Activated effector memory CD4-positive, alpha-beta T cell treated with anti-CD3 and anti-CD28 coated beads, Interleukin-2, amount 50 U/mL, for 16 hours (primary cell): ENCODE measurements at regions not wholly inside any gene's neighbourhood (a gene's known extent, or its start where the extent isn't known, plus 50 kb on each side); places are given as distances from the start of the nearest gene placed in this dataset.

ENCODE experiments used
- DNase-seq: peaks from one replicate; pipeline ENCODE4 v3.0.0-alpha.2; 2020

- no peak for DNase-seq
These were observed 955.2 kb downstream of the JRKL start for GRCh38 chr11:97345032-97345431.

DNA sequence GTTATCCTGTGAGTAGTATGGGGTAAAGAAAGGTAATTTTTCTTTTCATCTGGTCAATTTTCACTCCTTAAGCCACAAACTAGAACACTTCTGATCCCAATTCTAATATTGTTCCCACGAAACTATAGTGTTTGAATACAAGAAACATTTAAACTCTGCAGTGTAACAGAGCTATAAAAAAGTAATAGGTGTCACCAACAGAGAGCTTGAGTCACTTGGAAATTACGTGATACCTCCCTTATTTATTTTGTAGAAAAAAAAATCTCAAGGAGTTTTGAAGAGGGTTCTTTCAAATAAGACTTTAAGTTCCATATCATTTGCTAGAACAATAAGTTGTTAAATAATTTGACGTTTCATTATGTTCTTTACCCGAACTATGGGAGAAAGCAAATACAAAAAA lies 959.4 kb downstream of the JRKL start:
- no peak for DNase-seq

DNA sequence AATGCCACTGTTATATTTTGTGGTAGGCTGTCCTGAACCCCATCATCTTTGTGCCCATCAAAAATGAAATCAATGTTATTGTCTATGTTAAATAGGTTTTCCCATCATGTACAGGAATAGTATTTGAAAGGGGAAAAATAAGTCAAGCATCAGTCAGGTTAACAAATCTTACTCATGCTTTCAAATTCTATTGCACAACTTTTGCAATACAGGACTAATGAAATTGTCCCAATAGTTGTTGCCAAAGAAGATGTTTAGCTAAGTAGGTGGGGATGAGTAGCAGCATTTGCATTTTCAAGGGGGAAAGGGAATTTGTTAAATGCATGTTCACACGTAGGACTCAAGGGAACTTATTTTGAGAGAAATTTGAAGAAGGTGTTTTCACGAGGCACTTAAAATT lies 962.1 kb downstream of the JRKL start:
- no peak for DNase-seq

- no peak for DNase-seq
These were observed 964.2 kb downstream of the JRKL start for GRCh38 chr11:97354026-97354425.

GRCh38 chr11:97354576-97354975 lies 964.8 kb downstream of the JRKL start:
- no peak for DNase-seq

DNA sequence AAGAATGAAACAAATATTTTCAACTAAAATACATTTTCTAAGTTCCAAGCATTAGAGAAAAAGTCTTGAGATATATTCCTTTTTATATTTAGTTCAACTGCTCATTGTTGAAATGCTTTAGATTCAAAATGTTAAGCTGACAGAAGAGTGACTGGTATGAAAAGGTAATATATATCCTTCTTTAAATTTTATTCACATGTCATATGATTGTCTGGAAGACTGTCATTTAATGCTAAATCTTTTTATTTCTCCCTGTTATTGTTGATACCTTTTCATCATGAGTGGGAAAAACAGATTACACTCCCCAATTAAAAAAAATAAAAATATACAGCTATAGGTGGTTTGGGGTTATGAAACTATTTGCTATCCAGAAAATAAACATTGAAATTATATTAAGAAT lies 965.4 kb downstream of the JRKL start:
- no peak for DNase-seq

GRCh38 chr11:97356144-97356543 lies 966.3 kb downstream of the JRKL start:
- no peak for DNase-seq

- no peak for DNase-seq
These were observed 969.2 kb downstream of the JRKL start for GRCh38 chr11:97359016-97359415.

GRCh38 chr11:97361812-97362378 lies 972.1 kb downstream of the JRKL start:
- DNase-seq: no peak

DNA sequence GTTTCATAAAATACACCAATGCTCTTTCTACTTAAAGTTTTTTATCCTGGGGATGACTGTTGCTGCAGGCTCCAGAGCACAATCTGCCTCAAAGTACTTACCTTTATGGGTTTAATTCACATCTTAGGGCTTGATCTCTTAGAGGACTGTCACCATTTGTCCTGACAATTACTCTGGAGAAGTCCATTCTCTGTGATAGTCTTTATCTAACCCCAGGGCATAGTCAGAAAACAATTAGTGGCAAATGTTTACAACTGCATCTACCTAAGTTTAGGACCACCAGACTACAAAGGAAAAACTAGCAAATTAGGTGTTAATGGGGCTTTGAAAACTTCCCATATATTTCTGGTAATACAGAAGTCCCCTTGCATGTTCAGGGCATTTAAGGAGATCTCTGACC lies 973.5 kb downstream of the JRKL start:
- DNase-seq: no peak

DNA sequence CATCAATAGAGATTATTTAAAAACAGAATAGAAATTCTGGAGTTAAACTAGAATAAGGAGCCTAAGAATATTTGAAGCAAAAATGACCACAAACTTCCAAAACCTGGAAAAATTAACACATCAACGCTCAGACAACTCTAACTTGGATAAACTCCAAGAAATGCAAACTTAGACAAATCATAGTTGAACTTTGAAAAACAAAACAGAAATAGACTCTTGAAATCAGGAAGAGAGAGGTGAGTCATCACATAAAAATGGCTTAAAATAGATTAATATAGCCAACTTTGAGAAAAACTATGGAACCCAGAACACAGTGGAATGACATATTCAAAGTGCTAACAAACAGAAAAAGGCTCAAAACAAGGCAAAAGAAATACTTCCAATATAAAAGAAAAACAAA lies 974.2 kb downstream of the JRKL start:
- no peak for DNase-seq

DNA sequence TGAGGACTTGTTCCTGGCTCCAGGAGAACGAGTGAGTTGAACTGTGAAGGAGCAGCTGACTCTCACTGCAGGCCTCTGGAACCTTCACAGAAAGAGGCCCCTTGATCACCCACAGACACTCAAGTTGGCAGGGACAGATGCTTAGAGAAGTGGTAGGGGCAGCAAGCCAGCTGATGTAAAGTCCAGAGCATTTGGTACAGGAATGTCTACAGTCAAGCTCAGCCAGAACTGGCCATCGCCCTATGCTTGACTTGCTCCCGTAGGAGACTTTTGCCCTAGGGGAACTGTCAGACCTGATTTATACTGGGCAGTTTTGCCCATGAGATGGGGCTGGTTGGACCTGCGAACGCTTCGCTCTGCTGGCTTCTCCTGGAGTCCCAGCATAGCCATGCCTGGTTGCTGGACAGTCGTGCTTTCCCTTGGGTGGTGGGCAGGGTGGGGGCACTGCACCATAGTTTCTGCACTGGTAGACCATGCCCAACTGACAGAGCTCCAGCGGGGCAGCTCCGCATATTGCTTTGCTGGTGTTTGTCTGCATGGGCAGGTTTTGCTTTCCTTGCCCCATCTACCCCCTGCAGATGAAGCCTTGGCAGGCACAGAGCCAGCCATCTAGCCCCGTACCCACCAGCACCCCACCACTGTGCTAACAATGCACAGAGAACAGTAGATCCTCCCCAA lies 977.7 kb downstream of the JRKL start:
- DNase-seq: no peak

GRCh38 chr11:97389270-97389669 lies 999.5 kb downstream of the JRKL start:
- DNase-seq: no peak

DNA sequence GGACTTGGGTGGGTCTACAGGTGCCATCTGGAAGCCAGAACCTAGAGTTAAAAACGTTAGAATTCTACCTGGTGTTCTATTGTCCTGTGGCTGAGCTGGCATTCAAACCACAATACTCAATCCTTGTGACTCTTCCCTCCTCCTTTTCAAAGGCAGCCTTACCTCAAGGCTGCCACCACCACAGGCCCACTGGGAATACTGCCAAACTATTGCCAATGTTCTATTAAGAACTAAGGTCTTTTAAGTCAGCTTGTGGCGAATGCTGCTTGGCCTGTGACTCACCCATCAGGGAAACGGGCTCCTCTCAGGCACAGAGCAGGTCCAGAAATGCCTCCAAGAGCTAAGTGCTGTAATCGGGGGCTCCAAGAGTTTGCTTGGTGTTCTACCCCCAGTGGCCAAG lies 1008.4 kb downstream of the JRKL start:
- no peak for DNase-seq

DNA sequence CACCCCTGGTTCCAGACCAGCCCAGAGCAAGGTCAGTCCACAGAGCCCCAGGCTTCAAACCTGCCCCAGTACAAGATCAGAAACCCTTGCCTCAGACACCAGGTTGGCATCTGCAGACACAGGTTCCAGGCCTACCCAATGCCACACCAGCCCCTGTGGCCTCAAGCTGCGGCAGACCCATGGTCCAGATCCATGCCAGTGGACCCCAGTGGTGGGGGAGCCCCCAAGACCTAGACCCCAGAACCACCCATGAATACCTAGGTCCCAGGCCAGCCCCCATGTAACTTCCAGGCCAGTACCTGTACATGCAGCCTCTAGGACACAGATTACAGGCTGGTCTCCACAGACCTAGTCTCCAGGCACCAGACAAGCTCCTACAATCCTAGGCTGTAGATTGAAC lies 1019.3 kb downstream of the JRKL start:
- DNase-seq: no peak

DNA sequence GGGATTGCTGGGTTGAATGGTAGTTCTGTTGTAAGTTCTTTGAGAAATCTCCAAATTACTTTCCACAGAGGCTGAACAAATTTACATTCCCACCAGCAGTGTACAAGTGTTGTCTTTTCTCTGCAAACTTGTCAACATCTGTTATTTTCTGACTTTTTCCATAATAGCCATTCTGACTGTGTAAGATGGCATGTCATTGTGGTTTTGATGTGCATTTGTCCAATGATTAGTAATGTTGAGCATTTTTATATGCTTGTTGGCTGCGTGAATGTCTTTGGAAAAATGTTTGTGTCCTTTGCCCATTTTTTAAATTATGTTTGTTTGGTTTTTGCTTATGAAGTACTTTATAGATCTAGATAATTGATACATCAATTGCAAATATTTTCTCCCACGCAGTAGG lies 1025.0 kb downstream of the JRKL start:
- no peak for DNase-seq

DNA sequence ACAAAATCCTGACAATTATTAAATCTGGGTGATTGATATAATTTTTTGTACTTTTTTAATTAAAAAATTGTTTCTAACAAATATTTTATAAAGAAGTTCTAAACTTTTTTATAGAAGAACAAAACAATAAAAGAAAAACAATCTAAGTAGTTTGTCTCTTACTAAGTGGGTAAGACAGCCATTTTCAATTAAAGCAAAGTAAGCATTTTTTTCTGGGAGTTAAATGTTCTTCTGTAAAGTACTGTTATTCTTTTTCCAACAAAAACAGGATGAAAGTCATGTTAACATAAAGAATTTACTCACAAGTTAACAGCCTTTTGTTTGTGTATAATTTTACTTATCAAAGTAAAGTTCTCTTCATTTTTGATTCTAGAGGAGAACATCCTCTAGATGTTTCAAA lies 1029.9 kb downstream of the JRKL start:
- DNase-seq: no peak

DNA sequence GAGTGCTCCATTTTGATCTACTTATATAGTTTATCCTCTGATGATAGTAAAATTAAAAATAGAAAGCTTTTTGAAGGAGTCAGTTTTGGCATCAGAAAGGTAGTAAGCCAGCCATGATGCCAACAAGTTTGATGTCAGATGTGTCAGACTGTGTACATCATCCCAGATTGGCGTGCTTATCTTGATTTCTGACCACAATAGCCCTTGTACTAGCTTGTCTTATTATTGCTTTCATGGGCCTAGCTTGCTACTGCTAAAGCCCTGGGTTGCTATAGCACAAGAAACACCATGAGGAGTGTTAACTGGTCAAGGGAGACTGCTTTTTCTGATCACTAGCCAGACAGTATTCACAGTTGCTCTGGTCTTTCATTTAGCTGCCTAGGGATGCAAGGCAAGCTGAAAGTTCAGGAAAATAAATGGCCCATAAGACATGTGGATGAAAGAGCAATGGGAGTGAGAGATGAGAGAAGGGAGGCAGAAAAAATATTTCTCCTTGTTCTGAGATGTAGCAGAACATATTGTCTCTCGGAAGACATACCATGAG lies 1038.5 kb downstream of the JRKL start:
- no peak for DNase-seq

- no peak for DNase-seq
These were observed 1041.1 kb downstream of the JRKL start for GRCh38 chr11:97430877-97431276.

DNA sequence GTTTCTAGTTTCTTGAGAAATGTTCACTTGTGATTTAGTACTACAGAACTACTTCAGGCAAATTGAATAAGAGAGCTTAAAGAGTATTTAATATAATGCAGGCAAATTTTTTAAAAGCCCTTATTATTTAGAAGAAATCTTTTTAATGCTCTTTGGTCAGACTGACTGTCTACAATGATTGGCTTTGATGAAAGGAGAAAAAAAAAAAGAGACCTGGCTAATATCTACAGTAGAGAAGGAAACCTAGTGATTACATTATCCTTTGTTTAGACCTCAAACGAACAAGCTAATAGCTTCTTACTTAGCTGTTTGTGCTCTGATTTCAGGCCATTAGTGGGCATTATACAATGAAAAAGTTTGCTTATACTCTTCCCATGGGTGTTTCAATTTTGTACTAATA lies 1043.1 kb downstream of the JRKL start:
- no peak for DNase-seq

DNA sequence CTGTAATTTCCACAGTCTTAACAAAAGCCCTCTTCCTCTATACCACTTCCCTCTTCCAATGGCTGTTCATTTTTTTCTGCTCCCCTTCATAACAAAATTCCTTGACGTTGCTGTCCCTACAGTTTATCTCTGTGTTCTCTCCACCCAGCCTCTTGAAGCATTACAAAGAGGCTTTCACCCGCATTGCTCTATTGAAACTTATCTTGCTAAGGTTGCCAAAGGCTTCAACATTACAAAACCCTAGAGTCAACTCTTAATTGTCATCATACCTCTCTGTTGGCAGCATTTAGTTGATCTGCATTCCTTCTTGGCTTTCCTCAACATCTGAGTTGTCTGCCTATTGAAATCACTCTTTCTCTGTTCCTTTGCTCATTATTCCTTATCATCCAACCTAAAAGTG lies 1055.7 kb downstream of the JRKL start:
- no peak for DNase-seq

- DNase-seq: no peak
These were observed 1061.6 kb downstream of the JRKL start for GRCh38 chr11:97451441-97451840.

DNA sequence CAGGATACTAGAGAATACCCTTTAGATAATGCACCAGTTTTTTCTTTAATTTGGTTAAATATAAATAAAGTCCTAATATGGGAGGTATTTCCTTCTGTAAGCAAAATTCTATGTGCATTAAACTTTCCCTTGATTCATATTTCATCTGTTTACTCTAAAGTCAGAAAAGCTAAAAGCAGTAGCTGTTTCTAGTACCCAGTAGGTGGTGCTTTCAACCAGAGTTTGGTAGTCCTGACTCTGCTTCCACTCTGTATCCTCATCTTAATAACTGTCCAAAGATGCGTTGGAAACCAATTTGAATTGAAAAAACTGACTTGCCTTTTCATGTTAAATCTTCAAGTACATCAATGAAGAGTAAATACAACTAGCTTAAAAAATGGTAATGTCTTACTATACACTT lies 1065.2 kb downstream of the JRKL start:
- DNase-seq: no peak

DNA sequence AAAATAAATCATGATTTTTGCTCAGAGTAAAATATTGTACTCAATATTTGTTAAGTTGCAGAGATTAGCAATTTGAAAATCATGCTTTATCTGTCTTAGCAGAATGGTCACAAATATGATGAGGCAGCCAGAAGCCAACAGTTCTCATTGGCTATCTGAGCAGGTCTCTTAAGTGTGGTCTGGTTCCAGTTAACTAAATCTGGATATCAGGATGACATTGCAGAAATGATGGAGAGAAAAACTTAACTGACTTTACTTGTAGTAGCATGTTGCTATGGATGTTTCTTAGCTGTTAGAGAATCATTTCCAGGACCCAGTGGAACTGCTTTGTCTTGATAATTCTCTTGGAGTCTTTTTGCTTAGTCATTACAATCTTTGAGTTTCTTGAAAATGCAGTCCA lies 1070.3 kb downstream of the JRKL start:
- no peak for DNase-seq
